Testis (tissue), 2 donors: ENCODE measurements at regions not wholly inside any gene's neighbourhood (a gene's known extent, or its start where the extent isn't known, plus 50 kb on each side); places are given as distances from the start of the nearest gene placed in this dataset.

ENCODE experiments used
- DNase-seq: peaks from one replicate; pipeline ENCODE4 v3.0.0-alpha.2; 2019
- H3K27ac ChIP-seq, 2 donors: fragments of 200-600 bp; sonication (generic); one replicate each; pipeline ENCODE4 v1.5.1; 2019
- H3K27me3 ChIP-seq: fragments of 200-600 bp; sonication (generic); one replicate; pipeline ENCODE4 v1.5.1; 2019
- H3K36me3 ChIP-seq: fragments of 200-600 bp; sonication (generic); one replicate; pipeline ENCODE4 v1.5.1; 2017; ENCODE audit warnings: low read depth; ENCODE audit errors: missing control alignments
- H3K4me1 ChIP-seq: fragments of 200-600 bp; sonication (generic); one replicate; pipeline ENCODE4 v1.5.1; 2019
- H3K4me3 ChIP-seq, 2 donors: fragments of 200-600 bp; sonication (generic); one replicate each; pipeline ENCODE4 v1.5.1; 2017 to 2019
- H3K9me3 ChIP-seq: fragments of 200-600 bp; sonication (generic); one replicate; pipeline ENCODE4 v1.5.1; 2017
- POLR2A ChIP-seq: fragments of 450-650 bp; IDR thresholded peaks from one replicate; pipeline ENCODE4 v1.6.1; 2017; ENCODE audit warnings: antibody characterized with exemption, mild to moderate bottlenecking, moderate library complexity
- WGBS, 2 donors: methylation state at CpG; one replicate each; pipeline ENCODE4 v1.1.5; 2018; 5-methylcytosine and 5-hydroxymethylcytosine counted together
- intact Hi-C: fragments of 100-400 bp; cut with DNase I; formaldehyde crosslinking; loops from one replicate; pipeline ENCODE4 v1.15.1; 2023; ENCODE audit warnings: low total_unique reads
- TF ChIP-seq, protein P1 (sequence below), 3 experiments: fragments of 450-650 bp in 2 of 3; fragments of 200-600 bp in 1 of 3; sonication (generic) in 1 of 3; IDR thresholded peaks; one replicate each; pipeline ENCODE4 v1.5.1; 2016 to 2019; ENCODE audit warnings: antibody characterized with exemption in 3 of 3, mild to moderate bottlenecking in 2 of 3, moderate library complexity in 1 of 3

DNA sequence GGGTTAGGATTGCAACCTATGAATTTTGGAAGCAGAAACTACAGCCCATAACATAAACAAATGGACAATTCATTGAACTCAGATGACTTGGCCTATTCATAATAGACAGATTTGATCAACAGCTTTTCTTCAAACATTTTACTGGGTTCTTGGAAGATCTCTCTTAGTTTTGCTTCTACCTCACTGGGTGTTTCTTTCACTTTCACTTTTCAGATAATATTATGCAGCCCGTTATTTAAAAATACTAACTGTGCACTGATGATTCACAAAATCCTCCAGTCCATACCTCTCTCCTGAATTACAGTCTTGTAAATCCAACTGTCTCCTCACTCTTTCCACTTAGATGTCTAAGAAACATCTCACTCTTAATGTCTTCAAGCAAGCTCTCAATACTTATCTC is 183.5 kb upstream of the IRX1 start:
- H3K4me1 ChIP-seq: no peaks in the 10 kb centered on the region
- intact Hi-C loops: no loop called here
- no peaks in the 10 kb centered on the region for H3K27me3 ChIP-seq
- no peaks in the 10 kb centered on the region for H3K9me3 ChIP-seq
- H3K27ac ChIP-seq: no peak overlapping the region
- no peak for DNase-seq
- H3K36me3 ChIP-seq: no peaks in the 10 kb centered on the region
- TF ChIP-seq POLR2A: no peak
- TF ChIP-seq, protein P1, sequence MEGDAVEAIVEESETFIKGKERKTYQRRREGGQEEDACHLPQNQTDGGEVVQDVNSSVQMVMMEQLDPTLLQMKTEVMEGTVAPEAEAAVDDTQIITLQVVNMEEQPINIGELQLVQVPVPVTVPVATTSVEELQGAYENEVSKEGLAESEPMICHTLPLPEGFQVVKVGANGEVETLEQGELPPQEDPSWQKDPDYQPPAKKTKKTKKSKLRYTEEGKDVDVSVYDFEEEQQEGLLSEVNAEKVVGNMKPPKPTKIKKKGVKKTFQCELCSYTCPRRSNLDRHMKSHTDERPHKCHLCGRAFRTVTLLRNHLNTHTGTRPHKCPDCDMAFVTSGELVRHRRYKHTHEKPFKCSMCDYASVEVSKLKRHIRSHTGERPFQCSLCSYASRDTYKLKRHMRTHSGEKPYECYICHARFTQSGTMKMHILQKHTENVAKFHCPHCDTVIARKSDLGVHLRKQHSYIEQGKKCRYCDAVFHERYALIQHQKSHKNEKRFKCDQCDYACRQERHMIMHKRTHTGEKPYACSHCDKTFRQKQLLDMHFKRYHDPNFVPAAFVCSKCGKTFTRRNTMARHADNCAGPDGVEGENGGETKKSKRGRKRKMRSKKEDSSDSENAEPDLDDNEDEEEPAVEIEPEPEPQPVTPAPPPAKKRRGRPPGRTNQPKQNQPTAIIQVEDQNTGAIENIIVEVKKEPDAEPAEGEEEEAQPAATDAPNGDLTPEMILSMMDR (IDR thresholded peaks at IDR 0.05): no peak
- no peak overlapping the region for H3K4me3 ChIP-seq
- WGBS, 2 donors: 84 to 88% methylated on average over 1 of the region's 1 CpG

DNA sequence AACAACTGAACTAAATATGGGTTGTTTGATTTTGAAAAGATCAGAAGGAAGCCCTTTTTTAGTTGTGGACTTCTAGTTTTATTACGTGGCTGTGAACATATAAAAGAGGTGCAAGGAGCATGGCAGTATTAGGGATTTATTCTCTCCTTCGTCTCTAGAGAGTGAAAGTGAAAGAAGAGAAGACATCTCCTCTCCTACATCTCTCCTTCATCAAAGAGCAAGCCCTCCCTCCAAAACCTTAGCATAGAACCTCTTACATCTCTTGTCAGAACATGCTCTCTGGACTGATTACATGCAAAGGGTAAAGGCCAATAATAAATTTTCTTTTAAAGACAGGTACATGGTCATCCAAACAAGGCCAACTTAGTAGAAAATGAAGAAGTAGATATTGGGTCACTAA is 184.3 kb upstream of the IRX1 start:
- Histone ChIP-seq H3K27me3 (no peaks in the 10 kb centered on the region), H3K9me3 (no peaks in the 10 kb centered on the region), H3K27ac (no peak overlapping the region), H3K36me3 (no peaks in the 10 kb centered on the region), H3K4me3 (no peak overlapping the region), H3K4me1 (no peaks in the 10 kb centered on the region)
- 67 to 72% methylated on average over 2 of the region's 2 CpGs for WGBS, 2 donors
- TF ChIP-seq, protein P1 (IDR thresholded peaks at IDR 0.05): no peak
- TF ChIP-seq POLR2A: no peak
- DNase-seq: no peak
- intact Hi-C loops: no loop called here

DNA sequence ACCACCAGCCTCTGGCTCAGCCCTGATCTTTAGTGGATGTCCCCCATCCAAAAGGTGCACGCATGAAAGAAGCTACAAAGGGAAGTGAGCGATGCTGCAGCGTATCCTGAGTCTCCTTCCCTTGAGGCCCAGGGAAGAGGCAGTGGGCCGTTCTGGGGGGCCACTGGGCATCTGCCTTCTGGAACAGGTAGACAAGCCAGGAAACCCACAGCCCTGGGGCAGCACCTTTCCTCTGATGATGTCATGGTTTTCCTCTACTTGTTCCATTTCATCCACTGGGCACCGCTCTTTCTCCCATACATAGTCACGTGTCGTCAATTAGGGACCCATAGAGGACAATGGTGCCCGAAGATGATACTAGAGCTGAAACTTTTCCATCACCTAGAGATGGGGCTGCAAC is 194.0 kb upstream of the IRX1 start:
- Histone ChIP-seq H3K4me3 (no peak overlapping the region), H3K27me3 (no peaks in the 10 kb centered on the region), H3K27ac (no peak overlapping the region), H3K9me3 (no peaks in the 10 kb centered on the region), H3K36me3 (no peaks in the 10 kb centered on the region), H3K4me1 (no peaks in the 10 kb centered on the region)
- WGBS, 2 donors: 71 to 73% methylated on average over 8 of the region's 8 CpGs
- intact Hi-C loops: no loop called here
- TF ChIP-seq POLR2A: no peak
- TF ChIP-seq, protein P1 (IDR thresholded peaks at IDR 0.05): no peak
- DNase-seq: no peak

DNA sequence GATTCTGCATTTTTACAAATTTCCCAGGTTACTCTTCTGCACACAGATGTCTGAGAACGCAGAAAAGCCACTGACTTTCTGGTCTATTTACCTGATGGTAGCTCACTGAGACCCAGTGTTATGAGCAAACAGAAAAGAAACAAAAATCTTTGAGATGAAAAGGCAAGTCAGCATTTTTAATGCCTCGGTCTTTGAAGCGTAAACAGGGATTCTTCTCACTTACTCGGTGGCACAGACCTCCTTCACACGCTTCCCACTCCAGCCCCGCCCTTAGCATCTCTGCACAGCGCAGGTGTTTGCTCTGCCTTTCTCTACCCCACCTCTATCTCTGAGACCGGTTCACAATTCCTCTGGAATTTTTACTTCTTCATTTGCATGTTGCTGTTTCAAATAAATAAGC is 195.0 kb upstream of the IRX1 start:
- intact Hi-C loops: no loop called here
- Histone ChIP-seq H3K27ac (no peak overlapping the region), H3K4me1 (no peaks in the 10 kb centered on the region), H3K9me3 (no peaks in the 10 kb centered on the region), H3K36me3 (no peaks in the 10 kb centered on the region), H3K4me3 (no peak overlapping the region), H3K27me3 (no peaks in the 10 kb centered on the region)
- no peak for DNase-seq
- TF ChIP-seq, protein P1 (IDR thresholded peaks at IDR 0.05): no peak
- no peak for TF ChIP-seq POLR2A
- 87 to 88% methylated on average over 8 of the region's 8 CpGs for WGBS, 2 donors

DNA sequence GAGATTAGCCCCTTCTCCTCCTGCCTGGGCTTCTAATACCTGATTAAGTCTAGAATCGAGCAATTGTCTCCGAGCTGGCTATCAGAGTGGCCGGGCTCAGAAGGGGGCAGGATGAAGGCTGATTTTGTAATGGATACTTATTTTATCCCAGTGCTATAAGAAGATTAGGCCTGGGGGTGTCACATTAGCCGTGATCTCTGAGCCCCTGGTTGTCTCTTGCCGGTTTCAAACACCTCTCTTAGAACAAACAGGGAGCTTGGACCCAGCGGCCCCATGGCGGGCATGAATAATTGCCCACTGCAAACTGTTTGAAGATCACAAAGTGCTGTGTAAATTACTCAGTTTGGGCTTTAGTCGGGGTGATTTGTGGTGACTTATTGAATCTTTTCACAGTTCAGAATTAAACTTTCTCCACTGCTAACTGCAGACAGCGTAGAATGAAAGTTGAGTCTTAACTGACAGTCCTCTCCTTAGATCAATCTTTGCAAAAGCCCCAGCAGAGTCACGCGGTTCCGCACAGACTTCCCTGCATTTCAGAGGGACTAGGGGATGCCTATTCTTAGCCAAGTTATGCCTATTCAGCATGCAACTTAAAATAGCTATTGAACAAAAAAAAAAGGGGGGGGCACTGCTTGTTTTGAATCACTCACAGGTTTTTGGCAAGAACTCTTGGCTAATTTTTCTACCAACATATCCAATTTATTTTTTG is 200.6 kb upstream of the IRX1 start:
- H3K9me3 ChIP-seq: no peaks in the 10 kb centered on the region
- no peak for DNase-seq
- TF ChIP-seq, protein P1 (IDR thresholded peaks at IDR 0.05): no peak
- TF ChIP-seq POLR2A: no peak
- H3K36me3 ChIP-seq: no peaks in the 10 kb centered on the region
- no peak overlapping the region for H3K27ac ChIP-seq
- no peaks in the 10 kb centered on the region for H3K27me3 ChIP-seq
- WGBS, 2 donors: 42 to 48% methylated on average over 12 of the region's 12 CpGs
- intact Hi-C loops: no loop called here
- no peak overlapping the region for H3K4me3 ChIP-seq
- no peaks in the 10 kb centered on the region for H3K4me1 ChIP-seq
